Liver (tissue), 8 donors: ENCODE measurements at regions not wholly inside any gene's neighbourhood (a gene's known extent, or its start where the extent isn't known, plus 50 kb on each side); places are given as distances from the start of the nearest gene placed in this dataset.

Experiments used
- DNase-seq: peaks from one replicate; pipeline ENCODE4 v3.0.0-alpha.2; 2017; ENCODE audit warnings: low spot score
- H3K27ac ChIP-seq, 2 donors: one replicate each; pipeline ENCODE4 v1.7.0; 2013; ENCODE audit warnings: inconsistent platforms in 2 of 2, low read length in 2 of 2, control low read depth in 1 of 2, low read depth in 1 of 2, mild to moderate bottlenecking in 1 of 2
- H3K27me3 ChIP-seq, 4 donors: one replicate each; pipeline versions ENCODE4 v1.6.1 to v1.7.0; 2013; ENCODE audit warnings: low read length in 3 of 4, inconsistent platforms in 1 of 4, mild to moderate bottlenecking in 1 of 4, moderate library complexity in 1 of 4; ENCODE audit not compliant: control insufficient read depth in 4 of 4, insufficient read depth in 4 of 4
- H3K36me3 ChIP-seq, 4 donors: one replicate each; pipeline versions ENCODE4 v1.6.1 to v1.7.0; 2013; ENCODE audit warnings: low read length in 3 of 4, mild to moderate bottlenecking in 3 of 4, low read depth in 1 of 4, moderate library complexity in 1 of 4; ENCODE audit not compliant: control insufficient read depth in 4 of 4, insufficient read depth in 3 of 4
- H3K4me1 ChIP-seq, 4 donors: one replicate each; pipeline versions ENCODE4 v1.6.1 to v1.7.0; 2013; ENCODE audit warnings: low read length in 3 of 4, mild to moderate bottlenecking in 3 of 4, moderate library complexity in 1 of 4; ENCODE audit not compliant: control insufficient read depth in 4 of 4, insufficient read depth in 4 of 4
- H3K4me3 ChIP-seq, 3 donors: one replicate each; pipeline versions ENCODE4 v1.6.1 to v1.7.0; 2013; ENCODE audit warnings: low read length in 3 of 3, control low read depth in 1 of 3, low read depth in 1 of 3, mild to moderate bottlenecking in 1 of 3
- H3K9ac ChIP-seq, 2 donors: one replicate each; pipeline ENCODE4 v1.7.0; 2013; ENCODE audit warnings: low read length in 2 of 2, mild to moderate bottlenecking in 2 of 2, moderate library complexity in 2 of 2, control low read depth in 1 of 2, low read depth in 1 of 2
- H3K9me3 ChIP-seq, 4 donors: one replicate each; pipeline versions ENCODE4 v1.6.1 to v1.7.0; 2013; ENCODE audit warnings: low read length in 3 of 4; ENCODE audit not compliant: control insufficient read depth in 4 of 4
- ATF3 ChIP-seq: IDR thresholded peaks from 2 replicates; pipeline ENCODE4 v1.6.1; 2016; ENCODE audit warnings: antibody characterized with exemption
- CTCF ChIP-seq: fragments of 150-350 bp; IDR thresholded peaks from 2 replicates; pipeline ENCODE4 v1.5.1; 2017; ENCODE audit warnings: improper control_type of control experiment, low read depth, low read length; ENCODE audit not compliant: missing input control
- EGR1 ChIP-seq, 2 donors: IDR thresholded peaks; 2 replicates each; pipeline ENCODE4 v1.6.1; 2016 to 2018; ENCODE audit warnings: antibody characterized with exemption in 2 of 2, low read depth in 2 of 2
- FOXA1 ChIP-seq: IDR thresholded peaks from 2 replicates; pipeline ENCODE4 v1.6.1; 2016; ENCODE audit warnings: antibody characterized with exemption
- FOXA2 ChIP-seq: IDR thresholded peaks from 2 replicates; pipeline ENCODE4 v1.6.1; 2016; ENCODE audit warnings: antibody characterized with exemption
- GABPA ChIP-seq, 2 donors: IDR thresholded peaks in 1 of 2; conservative IDR thresholded peaks in 1 of 2; 2 replicates each; pipeline ENCODE4 v1.6.1; 2016; ENCODE audit warnings: antibody characterized with exemption in 2 of 2, mild to moderate bottlenecking in 1 of 2, moderate library complexity in 1 of 2
- HNF4A ChIP-seq, 2 donors: conservative IDR thresholded peaks; 2 replicates each; pipeline ENCODE4 v1.6.1; 2016; ENCODE audit warnings: antibody characterized with exemption in 2 of 2, mild to moderate bottlenecking in 2 of 2
- HNF4G ChIP-seq: IDR thresholded peaks from 2 replicates; pipeline ENCODE4 v1.6.1; 2016; ENCODE audit warnings: antibody characterized with exemption
- JUND ChIP-seq, 2 donors: IDR thresholded peaks; 2 replicates each; pipeline ENCODE4 v1.6.1; 2016; ENCODE audit warnings: antibody characterized with exemption in 2 of 2
- MAX ChIP-seq: IDR thresholded peaks from 2 replicates; pipeline ENCODE4 v1.6.1; 2016; ENCODE audit warnings: antibody characterized with exemption
- NR2F2 ChIP-seq: IDR thresholded peaks from 2 replicates; pipeline ENCODE4 v1.6.1; 2016; ENCODE audit warnings: antibody characterized with exemption
- RAD21 ChIP-seq, 2 donors: IDR thresholded peaks; 2 replicates each; pipeline ENCODE4 v1.6.1; 2016; ENCODE audit warnings: antibody characterized with exemption in 2 of 2, mild to moderate bottlenecking in 2 of 2
- REST ChIP-seq: IDR thresholded peaks from 2 replicates; pipeline ENCODE4 v1.6.1; 2016; ENCODE audit warnings: antibody characterized with exemption, mild to moderate bottlenecking
- RXRA ChIP-seq, 2 donors: IDR thresholded peaks; 2 replicates each; pipeline ENCODE4 v1.6.1; 2017 to 2018; ENCODE audit warnings: antibody characterized with exemption in 2 of 2, mild to moderate bottlenecking in 1 of 2
- SP1 ChIP-seq: IDR thresholded peaks from 2 replicates; pipeline ENCODE4 v1.6.1; 2018; ENCODE audit warnings: antibody characterized with exemption, mild to moderate bottlenecking
- TAF1 ChIP-seq: conservative IDR thresholded peaks from 2 replicates; pipeline ENCODE4 v1.6.1; 2016; ENCODE audit warnings: antibody characterized with exemption, mild to moderate bottlenecking
- YY1 ChIP-seq: IDR thresholded peaks from 2 replicates; pipeline ENCODE4 v1.6.1; 2016; ENCODE audit warnings: antibody characterized with exemption, mild to moderate bottlenecking
- ZBTB33 ChIP-seq: IDR thresholded peaks from 2 replicates; pipeline ENCODE4 v1.6.1; 2016; ENCODE audit warnings: antibody characterized with exemption
- WGBS: extraction: QIAGEN DNeasy Blood & Tissue Kit; methylation state at CpG from one replicate; pipeline ENCODE4 v1.1.7; 2013; 5-methylcytosine and 5-hydroxymethylcytosine counted together
- donor health status: healthy.
- donor health status: healthy.
- donor health status: healthy.
- donor health status: healthy.
- donor health status: healthy.

GRCh38 chr2:217293046-217293445 lies 433.2 kb upstream of the TNP1 start:
- H3K27ac ChIP-seq, result no peak overlapping the region
- H3K4me1 ChIP-seq, result no peaks in the 10 kb centered on the region
- H3K9me3 ChIP-seq, result peaks cover 0 to 8% (median 1%) of the 10 kb centered on the region in 4 donors
- H3K27me3 ChIP-seq, result no peaks in the 10 kb centered on the region
- no peak overlapping the region for H3K9ac ChIP-seq
- no peaks in the 10 kb centered on the region for H3K36me3 ChIP-seq
- 92% methylated on average over 5 of the region's 5 CpGs for WGBS
- TF ChIP-seq NR2F2, result no peak
- H3K4me3 ChIP-seq, result no peak overlapping the region
- no peak for DNase-seq

- Histone ChIP-seq H3K27ac (no peak overlapping the region), H3K4me3 (no peak overlapping the region), H3K9me3 (peaks cover 0 to 3% (median 0%) of the 10 kb centered on the region in 4 donors), H3K36me3 (no peaks in the 10 kb centered on the region), H3K27me3 (no peaks in the 10 kb centered on the region), H3K9ac (no peak overlapping the region), H3K4me1 (no peaks in the 10 kb centered on the region)
- TF ChIP-seq REST (no peak), ZBTB33 (no peak), JUND (IDR thresholded peaks at IDR 0.05) (no peak), RXRA (IDR thresholded peaks at IDR 0.05) (no peak), FOXA1 (no peak), HNF4A (conservative IDR thresholded peaks at IDR 0.05) (no peak), FOXA2 (no peak), NR2F2 (no peak), RAD21 (IDR thresholded peaks at IDR 0.05) (no peak), MAX (no peak), SP1 (no peak), EGR1 (IDR thresholded peaks at IDR 0.05; ENCODE audit: low read depth in 2 of 2) (no peak), CTCF (no peak), HNF4G (no peak), TAF1 (no peak), YY1 (no peak), ATF3 (no peak), GABPA (IDR thresholded peaks at IDR 0.05 in 1 of 2, conservative IDR thresholded peaks at IDR 0.05 in 1 of 2) (no peak)
- DNase-seq, result no peak
- 86% methylated on average over 5 of the region's 5 CpGs for WGBS
These were observed 431.4 kb upstream of the TNP1 start for GRCh38 chr2:217291259-217291658.
